ENCODE measurements at regions not wholly inside any gene's neighbourhood (a gene's known extent, or its start where the extent isn't known, plus 50 kb on each side); places are given as distances from the start of the nearest gene placed in this dataset.
A peak's percentile ranks its signal among the peaks of the same experiment; 100 is the strongest.

DNA sequence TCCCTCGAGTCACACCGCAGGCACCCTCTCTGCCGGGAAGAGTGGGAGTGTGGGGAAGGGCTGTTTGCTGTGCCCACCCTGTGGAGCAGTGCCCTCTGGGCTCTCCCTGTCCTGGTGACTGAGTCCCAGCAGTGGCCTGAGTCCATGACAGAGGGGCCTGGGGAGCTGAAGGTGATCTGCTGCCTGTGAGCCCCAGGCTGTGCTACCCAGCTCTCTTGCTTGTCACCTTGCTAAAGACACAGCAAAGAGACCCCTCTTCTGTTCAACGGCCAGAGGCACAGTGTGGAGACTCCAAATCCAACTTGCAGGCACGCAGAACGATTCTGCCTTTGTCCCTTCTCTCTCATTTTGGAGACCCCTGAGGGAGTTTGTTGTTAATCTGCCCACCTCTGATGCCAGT lies 232.6 kb downstream of the OPA1 start:
- H3K79me2 ChIP-seq (ENCODE audit: insufficient read depth, low read length): no peaks in the 10 kb centered on the region
- H3K4me1 ChIP-seq (ENCODE audit: insufficient read depth, low read length, poor library complexity, severe bottlenecking): peaks cover 19% of the 10 kb centered on the region
- H2AFZ ChIP-seq (ENCODE audit: low read length): no peak overlapping the region
- H3K9me2 ChIP-seq (replicated peaks; ENCODE audit: low read depth, low read length): no peaks in the 10 kb centered on the region
- no peaks in the 10 kb centered on the region for H3F3A ChIP-seq (ENCODE audit: low read depth)
- no peaks in the 10 kb centered on the region for H3K36me3 ChIP-seq (ENCODE audit: insufficient read depth, low read length)
- no peaks in the 10 kb centered on the region for H4K20me1 ChIP-seq (ENCODE audit: insufficient read depth, low read length, poor library complexity, severe bottlenecking)
- H3K4me3 ChIP-seq (ENCODE audit: low read length, poor library complexity, severe bottlenecking): no peak overlapping the region
- no peak for TF ChIP-seq EZH2phosphoT487 (IDR thresholded peaks at IDR 0.05; ENCODE audit: borderline replicate concordance)
- TF ChIP-seq, protein P1, sequence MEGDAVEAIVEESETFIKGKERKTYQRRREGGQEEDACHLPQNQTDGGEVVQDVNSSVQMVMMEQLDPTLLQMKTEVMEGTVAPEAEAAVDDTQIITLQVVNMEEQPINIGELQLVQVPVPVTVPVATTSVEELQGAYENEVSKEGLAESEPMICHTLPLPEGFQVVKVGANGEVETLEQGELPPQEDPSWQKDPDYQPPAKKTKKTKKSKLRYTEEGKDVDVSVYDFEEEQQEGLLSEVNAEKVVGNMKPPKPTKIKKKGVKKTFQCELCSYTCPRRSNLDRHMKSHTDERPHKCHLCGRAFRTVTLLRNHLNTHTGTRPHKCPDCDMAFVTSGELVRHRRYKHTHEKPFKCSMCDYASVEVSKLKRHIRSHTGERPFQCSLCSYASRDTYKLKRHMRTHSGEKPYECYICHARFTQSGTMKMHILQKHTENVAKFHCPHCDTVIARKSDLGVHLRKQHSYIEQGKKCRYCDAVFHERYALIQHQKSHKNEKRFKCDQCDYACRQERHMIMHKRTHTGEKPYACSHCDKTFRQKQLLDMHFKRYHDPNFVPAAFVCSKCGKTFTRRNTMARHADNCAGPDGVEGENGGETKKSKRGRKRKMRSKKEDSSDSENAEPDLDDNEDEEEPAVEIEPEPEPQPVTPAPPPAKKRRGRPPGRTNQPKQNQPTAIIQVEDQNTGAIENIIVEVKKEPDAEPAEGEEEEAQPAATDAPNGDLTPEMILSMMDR (conservative IDR thresholded peaks at IDR 0.05; ENCODE audit: low read length): no peak
- H3K9ac ChIP-seq (ENCODE audit: low read depth, low read length, poor library complexity, severe bottlenecking): no peak overlapping the region
- H3K9me3 ChIP-seq (ENCODE audit: insufficient read depth, low read depth, low read length): no peaks in the 10 kb centered on the region
- H3K4me2 ChIP-seq (ENCODE audit: low read depth, low read length, poor library complexity, severe bottlenecking): no peak overlapping the region
- H3K27me3 ChIP-seq (ENCODE audit: insufficient read depth, low read length, poor library complexity, severe bottlenecking): no peaks in the 10 kb centered on the region

DNA sequence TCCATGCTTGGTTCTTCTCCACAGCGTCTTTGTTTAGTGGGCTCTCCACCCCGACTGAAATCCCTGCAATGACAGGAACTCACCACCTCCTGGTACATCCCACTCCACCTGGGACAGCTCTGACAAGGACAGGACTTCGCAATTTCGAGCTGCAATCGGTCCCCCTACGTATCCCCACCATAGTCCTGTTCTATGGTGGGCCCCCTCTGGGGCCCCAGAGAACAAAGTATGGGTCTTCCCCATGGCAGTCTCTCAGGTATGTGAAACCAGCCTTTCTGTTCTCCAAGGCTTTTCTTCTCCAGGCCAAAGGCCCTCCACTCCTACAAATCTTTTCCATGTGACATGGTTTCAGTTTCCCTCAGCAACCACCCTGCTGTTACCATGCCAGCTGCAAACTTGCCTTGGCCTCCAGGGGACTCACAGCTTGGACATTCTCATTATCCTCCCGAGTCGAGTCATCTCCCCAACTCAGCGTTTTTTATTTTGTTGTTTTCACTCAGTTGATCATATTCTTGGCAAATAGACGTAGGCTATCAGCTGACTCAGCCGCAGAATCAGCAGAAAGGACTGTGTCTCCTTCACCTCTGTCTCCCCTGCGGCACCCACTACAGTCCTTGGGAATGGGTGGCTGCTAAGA lies 233.3 kb downstream of the OPA1 start:
- Histone ChIP-seq H3F3A (ENCODE audit: low read depth) (no peaks in the 10 kb centered on the region), H3K79me2 (ENCODE audit: insufficient read depth, low read length) (no peaks in the 10 kb centered on the region), H3K27me3 (ENCODE audit: insufficient read depth, low read length, poor library complexity, severe bottlenecking) (no peaks in the 10 kb centered on the region), H4K20me1 (ENCODE audit: insufficient read depth, low read length, poor library complexity, severe bottlenecking) (no peaks in the 10 kb centered on the region), H3K9ac (ENCODE audit: low read depth, low read length, poor library complexity, severe bottlenecking) (no peak overlapping the region), H2AFZ (ENCODE audit: low read length) (no peak overlapping the region), H3K9me2 (replicated peaks; ENCODE audit: low read depth, low read length) (no peaks in the 10 kb centered on the region), H3K9me3 (ENCODE audit: insufficient read depth, low read depth, low read length) (no peaks in the 10 kb centered on the region), H3K4me1 (ENCODE audit: insufficient read depth, low read length, poor library complexity, severe bottlenecking) (peaks cover 22% of the 10 kb centered on the region), H3K4me3 (ENCODE audit: low read length, poor library complexity, severe bottlenecking) (no peak overlapping the region), H3K4me2 (ENCODE audit: low read depth, low read length, poor library complexity, severe bottlenecking) (no peak overlapping the region), H3K36me3 (ENCODE audit: insufficient read depth, low read length) (no peaks in the 10 kb centered on the region)
- TF ChIP-seq, protein P1 (conservative IDR thresholded peaks at IDR 0.05; ENCODE audit: low read length): peak; percentile 20; the same call in 1 of the 2 replicates
- no peak for TF ChIP-seq EZH2phosphoT487 (IDR thresholded peaks at IDR 0.05; ENCODE audit: borderline replicate concordance)

DNA sequence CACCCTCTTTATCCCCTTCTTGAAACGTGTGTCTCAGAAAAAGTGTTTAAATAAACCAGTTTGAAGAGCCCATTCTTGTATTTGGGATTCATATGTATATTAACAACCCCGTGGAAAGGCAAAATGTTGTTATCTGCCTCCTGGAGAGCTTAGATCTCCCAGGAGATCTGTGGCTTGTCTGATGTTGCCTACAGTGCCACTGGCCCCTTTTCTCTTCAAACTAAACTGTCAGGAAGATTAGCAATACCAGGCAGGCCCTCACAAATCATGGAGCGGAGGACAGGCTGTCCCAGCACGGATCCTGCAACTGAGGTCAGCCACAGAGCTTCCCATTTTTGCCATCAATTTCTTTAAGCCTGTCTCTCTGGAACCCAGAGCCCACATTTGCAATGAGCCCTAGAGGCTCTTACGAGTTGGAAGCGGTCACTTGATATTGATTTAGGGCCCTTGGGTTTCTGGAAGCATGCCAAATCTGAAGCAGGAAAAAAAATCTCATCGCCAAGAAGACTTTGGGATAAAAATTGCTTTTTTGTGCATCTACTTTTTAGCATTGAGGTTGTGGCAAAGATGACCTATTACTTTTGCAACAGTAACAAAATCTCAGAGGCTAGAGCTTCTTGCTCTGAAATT lies 234.1 kb downstream of the OPA1 start:
- H2AFZ ChIP-seq (ENCODE audit: low read length): peak overlapping the region; percentile 34; the same call in 1 of the 2 replicates
- no peaks in the 10 kb centered on the region for H3K9me2 ChIP-seq (replicated peaks; ENCODE audit: low read depth, low read length)
- no peaks in the 10 kb centered on the region for H4K20me1 ChIP-seq (ENCODE audit: insufficient read depth, low read length, poor library complexity, severe bottlenecking)
- peaks cover 29% of the 10 kb centered on the region for H3K4me1 ChIP-seq (ENCODE audit: insufficient read depth, low read length, poor library complexity, severe bottlenecking)
- no peaks in the 10 kb centered on the region for H3K79me2 ChIP-seq (ENCODE audit: insufficient read depth, low read length)
- H3F3A ChIP-seq (ENCODE audit: low read depth): no peaks in the 10 kb centered on the region
- H3K4me3 ChIP-seq (ENCODE audit: low read length, poor library complexity, severe bottlenecking): no peak overlapping the region
- no peaks in the 10 kb centered on the region for H3K27me3 ChIP-seq (ENCODE audit: insufficient read depth, low read length, poor library complexity, severe bottlenecking)
- peak overlapping the region; percentile 2 for H3K4me2 ChIP-seq (ENCODE audit: low read depth, low read length, poor library complexity, severe bottlenecking)
- TF ChIP-seq, protein P1 (conservative IDR thresholded peaks at IDR 0.05; ENCODE audit: low read length): no peak
- no peak for TF ChIP-seq EZH2phosphoT487 (IDR thresholded peaks at IDR 0.05; ENCODE audit: borderline replicate concordance)
- H3K36me3 ChIP-seq (ENCODE audit: insufficient read depth, low read length): no peaks in the 10 kb centered on the region
- peak overlapping the region; percentile 4 for H3K9ac ChIP-seq (ENCODE audit: low read depth, low read length, poor library complexity, severe bottlenecking)
- no peaks in the 10 kb centered on the region for H3K9me3 ChIP-seq (ENCODE audit: insufficient read depth, low read depth, low read length)
